ENCODE measurements at regions not wholly inside any gene's neighbourhood (a gene's known extent, or its start where the extent isn't known, plus 50 kb on each side); places are given as distances from the start of the nearest gene placed in this dataset.

GRCh38 chr21:16013570-16013969, 283.8 kb downstream of the USP25 start:
- H3K27ac ChIP-seq = no peak overlapping the region
- in situ Hi-C loops (cut with HindIII; ENCODE audit: low pct_ligation_motif_present, low sequenced_read_pairs) = no loop called here
- TF ChIP-seq CTCF (IDR thresholded peaks at IDR 0.05; ENCODE audit: low read depth, low read length, missing control alignments) = no peak
- no peak for DNase-seq
- H3K4me3 ChIP-seq (ENCODE audit: low read depth, low read length) = no peak overlapping the region
- no peaks in the 10 kb centered on the region for H3K36me3 ChIP-seq (replicated peaks)
- H3K27me3 ChIP-seq (replicated peaks) = no peaks in the 10 kb centered on the region

- Histone ChIP-seq H3K27me3 (replicated peaks) (no peaks in the 10 kb centered on the region), H3K4me3 (ENCODE audit: low read depth, low read length) (no peak overlapping the region), H3K36me3 (replicated peaks) (no peaks in the 10 kb centered on the region), H3K27ac (no peak overlapping the region)
- TF ChIP-seq CTCF (IDR thresholded peaks at IDR 0.05; ENCODE audit: low read depth, low read length, missing control alignments) = no peak
- in situ Hi-C loops (cut with HindIII; ENCODE audit: low pct_ligation_motif_present, low sequenced_read_pairs) = no loop called here
- no peak for DNase-seq
Observed at GRCh38 chr21:16020878-16021277, 291.1 kb downstream of the USP25 start.

- H3K27me3 ChIP-seq (replicated peaks) = no peaks in the 10 kb centered on the region
- in situ Hi-C loops (cut with HindIII; ENCODE audit: low pct_ligation_motif_present, low sequenced_read_pairs) = no loop called here
- H3K27ac ChIP-seq = no peak overlapping the region
- no peak for DNase-seq
- no peak overlapping the region for H3K4me3 ChIP-seq (ENCODE audit: low read depth, low read length)
- no peaks in the 10 kb centered on the region for H3K36me3 ChIP-seq (replicated peaks)
- TF ChIP-seq CTCF (IDR thresholded peaks at IDR 0.05; ENCODE audit: low read depth, low read length, missing control alignments) = no peak
Observed at GRCh38 chr21:16022116-16022515, 292.3 kb downstream of the USP25 start.

GRCh38 chr21:16022921-16023320, 293.1 kb downstream of the USP25 start:
- H3K36me3 ChIP-seq (replicated peaks) = no peaks in the 10 kb centered on the region
- H3K27me3 ChIP-seq (replicated peaks) = no peaks in the 10 kb centered on the region
- no peak overlapping the region for H3K4me3 ChIP-seq (ENCODE audit: low read depth, low read length)
- no peak for DNase-seq
- TF ChIP-seq CTCF (IDR thresholded peaks at IDR 0.05; ENCODE audit: low read depth, low read length, missing control alignments) = no peak
- no peak overlapping the region for H3K27ac ChIP-seq
- in situ Hi-C loops (cut with HindIII; ENCODE audit: low pct_ligation_motif_present, low sequenced_read_pairs) = no loop called here

GRCh38 chr21:16028142-16028541, 298.4 kb downstream of the USP25 start:
- no peak for TF ChIP-seq CTCF (IDR thresholded peaks at IDR 0.05; ENCODE audit: low read depth, low read length, missing control alignments)
- no peaks in the 10 kb centered on the region for H3K36me3 ChIP-seq (replicated peaks)

GRCh38 chr21:16028941-16029464, 299.2 kb downstream of the USP25 start:
- TF ChIP-seq CTCF (IDR thresholded peaks at IDR 0.05; ENCODE audit: low read depth, low read length, missing control alignments) = no peak
- no peak overlapping the region for H3K27ac ChIP-seq
- H3K36me3 ChIP-seq (replicated peaks) = no peaks in the 10 kb centered on the region
- in situ Hi-C loops (cut with HindIII; ENCODE audit: low pct_ligation_motif_present, low sequenced_read_pairs) = no loop called here
- H3K27me3 ChIP-seq (replicated peaks) = no peaks in the 10 kb centered on the region
- no peak overlapping the region for H3K4me3 ChIP-seq (ENCODE audit: low read depth, low read length)
- no peak for DNase-seq

More at GRCh38 chr21:16028142-16028541, 298.4 kb downstream of the USP25 start:
- Histone ChIP-seq H3K4me3 (ENCODE audit: low read depth, low read length) (no peak overlapping the region), H3K27me3 (replicated peaks) (no peaks in the 10 kb centered on the region), H3K27ac (no peak overlapping the region)
- in situ Hi-C loops (cut with HindIII; ENCODE audit: low pct_ligation_motif_present, low sequenced_read_pairs) = no loop called here
- DNase-seq = no peak
